PC-3 (cell line): ENCODE measurements at regions not wholly inside any gene's neighbourhood (a gene's known extent, or its start where the extent isn't known, plus 50 kb on each side); places are given as distances from the start of the nearest gene placed in this dataset.

Experiments used
- ATAC-seq: fragments of 200-7000 bp; cut with Tn5 transposase; 2 replicates; pipeline ENCODE4 v1.9.1; 2020; ENCODE audit warnings: mild to moderate bottlenecking, moderate library complexity
- BruUV-seq: library from RNA; stranded (reverse); fragments of 400-500 nt; replicated peaks from 2 replicates; lab custom pipeline; 2021; lab: Mats Ljungman, UMichigan
- CTCF ChIA-PET: fragments of 300-600 bp; sonication (Branson Sonifier 250); formaldehyde crosslinking; loops from one replicate; lab custom pipeline; 2022; ENCODE audit warnings: antibody characterized with exemption; lab: Charles Lee
- POLR2A ChIA-PET: fragments of 300-600 bp; sonication (Branson Sonifier 250); formaldehyde crosslinking; loops from one replicate; lab custom pipeline; 2022; ENCODE audit warnings: antibody characterized with exemption; ENCODE audit not compliant: unreplicated experiment; lab: Charles Lee
- DNase-seq: peaks from one replicate; pipeline ENCODE4 v3.0.0-alpha.2; 2015
- H2AFZ ChIP-seq: fragments of 300-600 bp; sonication (generic); 2 replicates; pipeline ENCODE4 v1.6.0; 2016; ENCODE audit warnings: antibody characterized with exemption, low read length
- H3F3A ChIP-seq: fragments of 300-600 bp; sonication (generic); one replicate; pipeline ENCODE4 v1.6.0; 2017; ENCODE audit warnings: antibody characterized with exemption, low read length, control low read depth, mild to moderate bottlenecking; ENCODE audit not compliant: unreplicated experiment
- H3K27ac ChIP-seq: fragments of 300-600 bp; sonication (generic); 2 replicates; pipeline ENCODE4 v1.5.1; 2016; ENCODE audit warnings: mild to moderate bottlenecking, low read length
- H3K27me3 ChIP-seq: fragments of 300-600 bp; sonication (generic); 2 replicates; pipeline ENCODE4 v1.6.1; 2016; ENCODE audit warnings: low read length, mixed read lengths
- H3K36me3 ChIP-seq: fragments of 300-600 bp; sonication (generic); 2 replicates; pipeline ENCODE4 v1.6.1; 2016; ENCODE audit warnings: low read depth, mixed run types, low read length, mixed read lengths
- H3K4me1 ChIP-seq: fragments of 300-600 bp; sonication (generic); 2 replicates; pipeline ENCODE4 v1.5.1; 2016; ENCODE audit warnings: low read length; ENCODE audit not compliant: insufficient read depth
- H3K4me2 ChIP-seq: fragments of 300-600 bp; sonication (generic); 2 replicates; pipeline ENCODE4 v1.6.0; 2016; ENCODE audit warnings: low read length
- H3K4me3 ChIP-seq: fragments of 300-600 bp; sonication (generic); 2 replicates; pipeline ENCODE4 v1.5.1; 2016; ENCODE audit warnings: mild to moderate bottlenecking, low read length, mixed read lengths
- H3K79me2 ChIP-seq: fragments of 300-600 bp; sonication (generic); 2 replicates; pipeline ENCODE4 v1.6.1; 2017; ENCODE audit warnings: low read length, mixed read lengths
- H3K9ac ChIP-seq: fragments of 300-600 bp; sonication (generic); 2 replicates; pipeline ENCODE4 v1.6.0; 2016; ENCODE audit warnings: mild to moderate bottlenecking, low read length
- H3K9me2 ChIP-seq: fragments of 300-600 bp; sonication (generic); replicated peaks from 2 replicates; pipeline ENCODE4 v1.6.1; 2016; ENCODE audit warnings: mixed run types, low read length, mixed read lengths
- H3K9me3 ChIP-seq: fragments of 300-600 bp; sonication (generic); 2 replicates; pipeline ENCODE4 v1.6.1; 2016; ENCODE audit warnings: low read length, mixed read lengths
- H4K20me1 ChIP-seq: fragments of 300-600 bp; sonication (generic); 2 replicates; pipeline ENCODE4 v1.6.1; 2016; ENCODE audit warnings: low read length, mixed read lengths
- CTCF ChIP-seq: fragments of 300-600 bp; sonication (generic); conservative IDR thresholded peaks from 2 replicates; pipeline ENCODE4 v1.5.1; 2017; ENCODE audit warnings: antibody characterized with exemption, low read depth, mild to moderate bottlenecking, low read length
- EZH2 ChIP-seq: fragments of 300-600 bp; sonication (generic); IDR thresholded peaks from one replicate; pipeline ENCODE4 v1.6.1; 2017; ENCODE audit warnings: antibody characterized with exemption, mild to moderate bottlenecking, low read length; ENCODE audit not compliant: unreplicated experiment
- EZH2phosphoT487 ChIP-seq: fragments of 300-600 bp; sonication (generic); IDR thresholded peaks from 2 replicates; pipeline ENCODE4 v1.6.1; 2018; ENCODE audit warnings: mild to moderate bottlenecking, antibody characterized with exemption, low read length, borderline replicate concordance
- intact Hi-C: fragments of 100-400 bp; cut with micrococcal nuclease; formaldehyde crosslinking; loops from 2 replicates; pipeline ENCODE4 v1.9.0; 2023

- Histone ChIP-seq H3K9ac (no peak overlapping the region), H3F3A (no peaks in the 10 kb centered on the region), H3K9me2 (no peaks in the 10 kb centered on the region), H3K79me2 (no peaks in the 10 kb centered on the region), H3K4me3 (no peak overlapping the region), H3K36me3 (no peaks in the 10 kb centered on the region), H4K20me1 (no peaks in the 10 kb centered on the region), H3K4me2 (no peak overlapping the region), H3K9me3 (no peaks in the 10 kb centered on the region), H3K4me1 (no peaks in the 10 kb centered on the region), H3K27ac (no peak overlapping the region), H3K27me3 (peaks cover 31% of the 10 kb centered on the region), H2AFZ (no peak overlapping the region)
- BruUV-seq: no TSS peak
- DNase-seq: no peak
- POLR2A ChIA-PET: no interaction called here
- ATAC-seq: no peak
- intact Hi-C loops: no loop called here
- TF ChIP-seq EZH2: no peak
- no peak for TF ChIP-seq CTCF
- no peak for TF ChIP-seq EZH2phosphoT487
- CTCF ChIA-PET: no interaction called here
Observed at GRCh38 chr3:179505534-179505933, 54.3 kb upstream of the GNB4 start.

- DNase-seq (no peak), ATAC-seq (no peak)
- intact Hi-C loops: no loop called here
- Histone ChIP-seq H3K27me3 (peaks cover 40% of the 10 kb centered on the region), H3K4me2 (no peak overlapping the region), H4K20me1 (no peaks in the 10 kb centered on the region), H2AFZ (no peak overlapping the region), H3K9me3 (no peaks in the 10 kb centered on the region), H3F3A (no peaks in the 10 kb centered on the region), H3K9me2 (0 out of 2 replicates have a peak, but pooled peaks cover 3% of the 10 kb centered on the region), H3K27ac (no peak overlapping the region), H3K36me3 (no peaks in the 10 kb centered on the region), H3K4me1 (no peaks in the 10 kb centered on the region), H3K9ac (no peak overlapping the region), H3K79me2 (no peaks in the 10 kb centered on the region), H3K4me3 (no peak overlapping the region)
- POLR2A ChIA-PET: no interaction called here
- TF ChIP-seq EZH2 (no peak), EZH2phosphoT487 (no peak), CTCF (no peak)
- CTCF ChIA-PET: no interaction called here
- BruUV-seq: no TSS peak
Observed at GRCh38 chr3:179506792-179507191, 55.5 kb upstream of the GNB4 start.

- Histone ChIP-seq H3K79me2 (no peaks in the 10 kb centered on the region), H3K36me3 (no peaks in the 10 kb centered on the region), H3K4me2 (no peak overlapping the region), H3F3A (no peaks in the 10 kb centered on the region), H2AFZ (no peak overlapping the region), H3K9ac (no peak overlapping the region), H3K27me3 (peaks cover 43% of the 10 kb centered on the region), H4K20me1 (no peaks in the 10 kb centered on the region), H3K9me3 (no peaks in the 10 kb centered on the region), H3K4me3 (no peak overlapping the region), H3K27ac (no peak overlapping the region), H3K4me1 (no peaks in the 10 kb centered on the region), H3K9me2 (0 out of 2 replicates have a peak, but pooled peaks cover 3% of the 10 kb centered on the region)
- CTCF ChIA-PET: no interaction called here
- no TSS peak for BruUV-seq
- intact Hi-C loops: no loop called here
- DNase-seq (no peak), ATAC-seq (no peak)
- TF ChIP-seq CTCF (no peak), EZH2phosphoT487 (no peak), EZH2 (no peak)
- POLR2A ChIA-PET: no interaction called here
Observed at GRCh38 chr3:179509701-179510100, 53.0 kb upstream of the ACTL6A start.
